Naive B cell (primary cell): ENCODE measurements at regions not wholly inside any gene's neighbourhood (a gene's known extent, or its start where the extent isn't known, plus 50 kb on each side); places are given as distances from the start of the nearest gene placed in this dataset.

Source experiments
- ATAC-seq, 2 donors: fragments of 150-1000 bp; cut with Tn5 transposase; 2 replicates each; pipeline ENCODE4 v1.10.0; 2021; ENCODE audit warnings: low read depth in 2 of 2, mild to moderate bottlenecking in 2 of 2, moderate library complexity in 2 of 2
- DNase-seq: peaks from one replicate; pipeline ENCODE4 v3.0.0; 2022
- H3K27ac Mint-ChIP-seq, 6 donors: one replicate each; pipeline ENCODE4 v1.8.0; 2020 to 2022; ENCODE audit warnings: mild to moderate bottlenecking in 6 of 6, mixed read lengths in 6 of 6, moderate library complexity in 5 of 6, inconsistent platforms in 2 of 6
- H3K27me3 Mint-ChIP-seq, 3 donors: one replicate each; pipeline ENCODE4 v1.8.0; 2021 to 2022; ENCODE audit warnings: mixed read lengths in 3 of 3, mild to moderate bottlenecking in 1 of 3
- H3K36me3 Mint-ChIP-seq, 2 donors: one replicate each; pipeline ENCODE4 v1.8.0; 2020 to 2022; ENCODE audit warnings: mixed read lengths in 2 of 2, inconsistent platforms in 1 of 2, mild to moderate bottlenecking in 1 of 2
- H3K4me1 Mint-ChIP-seq, 3 donors: one replicate each; pipeline ENCODE4 v1.8.0; 2020 to 2022; ENCODE audit warnings: mixed read lengths in 3 of 3, inconsistent platforms in 1 of 3, mild to moderate bottlenecking in 1 of 3, moderate library complexity in 1 of 3
- H3K4me3 Mint-ChIP-seq, 8 donors: one replicate each; pipeline ENCODE4 v1.8.0; 2020 to 2022; ENCODE audit warnings: mild to moderate bottlenecking in 8 of 8, mixed read lengths in 8 of 8, moderate library complexity in 8 of 8, inconsistent platforms in 2 of 8
- H3K9me3 Mint-ChIP-seq, 7 donors: one replicate each; pipeline ENCODE4 v1.8.0; 2020 to 2022; ENCODE audit warnings: mixed read lengths in 7 of 7, mild to moderate bottlenecking in 5 of 7, inconsistent platforms in 2 of 7, moderate library complexity in 1 of 7

DNA sequence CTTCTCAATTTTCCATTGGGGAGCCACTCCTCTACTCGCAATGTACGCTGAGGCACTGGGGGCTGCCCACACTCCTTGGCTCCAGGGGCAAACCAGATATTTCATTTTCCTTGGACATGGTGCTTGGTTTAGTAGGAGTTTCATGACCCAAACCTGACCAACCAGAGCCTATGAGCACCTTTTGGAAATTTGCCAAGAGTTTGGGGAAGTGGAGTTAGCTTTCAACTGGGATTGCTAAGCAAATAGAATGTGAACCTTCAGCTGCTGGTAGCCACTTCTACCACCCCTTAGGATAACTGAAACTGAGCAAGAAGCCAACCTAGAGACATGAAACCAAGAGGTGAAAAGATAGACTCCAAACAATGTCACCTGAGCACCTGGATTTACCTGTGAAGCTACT lies 74.9 kb upstream of the COL13A1 start:
- DNase-seq (no peak), ATAC-seq (no peak)
- Mint-ChIP-seq H3K4me3 (no peak overlapping the region), H3K36me3 (no peaks in the 10 kb centered on the region), H3K27me3 (peaks cover 9 to 27% (median 18%) of the 10 kb centered on the region in 3 donors), H3K4me1 (no peaks in the 10 kb centered on the region), H3K27ac (no peak overlapping the region), H3K9me3 (no peaks in the 10 kb centered on the region)

DNA sequence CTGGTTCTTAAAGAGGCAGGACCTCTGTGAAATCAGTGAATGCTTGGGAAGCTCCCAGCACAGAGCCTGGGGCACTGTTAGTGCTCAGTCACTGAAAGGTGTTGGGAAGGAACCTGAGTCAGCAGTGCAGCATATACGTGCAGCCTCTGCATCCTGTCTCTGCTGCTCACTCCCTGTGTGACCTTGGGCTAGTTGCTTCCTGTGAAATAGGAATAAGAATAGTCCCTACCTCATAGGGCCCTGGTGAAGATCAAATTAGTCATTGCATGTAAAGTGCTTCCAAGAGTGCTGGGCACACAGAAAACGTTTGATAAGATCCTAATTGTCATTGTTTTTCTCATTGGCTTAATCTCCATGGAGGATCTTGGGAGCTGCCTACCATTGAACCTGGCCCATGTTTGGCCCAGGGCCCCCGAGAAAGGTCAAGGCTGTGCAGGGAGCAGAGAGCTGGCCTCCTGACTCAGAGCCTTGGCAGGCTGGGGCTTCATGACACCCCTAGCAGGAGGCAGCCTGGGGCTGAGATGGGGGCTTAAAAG lies 73.3 kb upstream of the COL13A1 start:
- peaks cover 0 to 1% (median 0%) of the 10 kb centered on the region in 7 donors for H3K9me3 Mint-ChIP-seq

DNA sequence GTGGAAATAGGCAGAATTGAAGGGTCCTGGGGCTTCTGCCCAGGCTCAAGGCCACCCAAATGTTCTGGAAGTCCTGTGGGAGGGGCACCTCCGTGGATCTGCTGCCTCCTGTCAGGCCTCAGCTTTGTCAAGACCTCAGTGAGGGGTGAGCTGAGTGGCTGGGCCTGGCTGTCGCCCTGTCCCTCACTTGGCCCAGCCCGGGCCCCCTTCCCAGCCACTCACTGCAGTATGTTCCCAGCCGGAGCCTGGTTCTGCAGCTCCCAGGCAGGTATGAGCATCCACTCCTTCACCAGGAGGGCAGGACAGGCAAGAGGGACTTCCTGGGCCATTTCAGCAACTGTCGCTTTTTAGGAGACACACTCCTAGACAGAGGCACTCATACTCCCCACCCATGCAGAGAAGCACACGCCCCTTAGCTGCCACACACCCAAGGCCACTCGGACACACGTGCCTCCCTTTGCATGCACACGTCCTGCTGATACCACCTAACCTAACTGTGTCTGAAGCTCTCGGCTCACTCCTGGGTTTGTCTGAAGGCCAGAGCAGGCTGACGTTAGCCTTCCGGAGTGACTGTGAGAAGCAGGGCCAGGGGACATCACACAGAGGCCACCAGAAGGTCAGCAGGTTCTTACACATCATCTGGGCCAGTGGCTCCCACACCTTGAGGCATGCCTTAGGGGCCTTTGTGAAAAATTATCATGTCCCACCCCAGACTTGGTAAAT lies 72.2 kb upstream of the COL13A1 start:
- Mint-ChIP-seq H3K27me3 (peaks cover 9 to 22% (median 15%) of the 10 kb centered on the region in 3 donors), H3K9me3 (peaks cover 0 to 1% (median 0%) of the 10 kb centered on the region in 7 donors), H3K4me1 (no peaks in the 10 kb centered on the region), H3K36me3 (no peaks in the 10 kb centered on the region), H3K27ac (no peak overlapping the region), H3K4me3 (no peak overlapping the region)
- no peak for ATAC-seq
- DNase-seq = no peak

More for the DNA sequence above, 73.3 kb upstream of the COL13A1 start:
- H3K27me3 Mint-ChIP-seq = peaks cover 9 to 31% (median 15%) of the 10 kb centered on the region in 3 donors
- no peaks in the 10 kb centered on the region for H3K4me1 Mint-ChIP-seq
- ATAC-seq = no peak
- DNase-seq = no peak
- no peaks in the 10 kb centered on the region for H3K36me3 Mint-ChIP-seq
- peak overlapping the region in 1 of 6 donors; percentile 33 for H3K27ac Mint-ChIP-seq
- peak overlapping the region in 1 of 8 donors; percentile 13 for H3K4me3 Mint-ChIP-seq

DNA sequence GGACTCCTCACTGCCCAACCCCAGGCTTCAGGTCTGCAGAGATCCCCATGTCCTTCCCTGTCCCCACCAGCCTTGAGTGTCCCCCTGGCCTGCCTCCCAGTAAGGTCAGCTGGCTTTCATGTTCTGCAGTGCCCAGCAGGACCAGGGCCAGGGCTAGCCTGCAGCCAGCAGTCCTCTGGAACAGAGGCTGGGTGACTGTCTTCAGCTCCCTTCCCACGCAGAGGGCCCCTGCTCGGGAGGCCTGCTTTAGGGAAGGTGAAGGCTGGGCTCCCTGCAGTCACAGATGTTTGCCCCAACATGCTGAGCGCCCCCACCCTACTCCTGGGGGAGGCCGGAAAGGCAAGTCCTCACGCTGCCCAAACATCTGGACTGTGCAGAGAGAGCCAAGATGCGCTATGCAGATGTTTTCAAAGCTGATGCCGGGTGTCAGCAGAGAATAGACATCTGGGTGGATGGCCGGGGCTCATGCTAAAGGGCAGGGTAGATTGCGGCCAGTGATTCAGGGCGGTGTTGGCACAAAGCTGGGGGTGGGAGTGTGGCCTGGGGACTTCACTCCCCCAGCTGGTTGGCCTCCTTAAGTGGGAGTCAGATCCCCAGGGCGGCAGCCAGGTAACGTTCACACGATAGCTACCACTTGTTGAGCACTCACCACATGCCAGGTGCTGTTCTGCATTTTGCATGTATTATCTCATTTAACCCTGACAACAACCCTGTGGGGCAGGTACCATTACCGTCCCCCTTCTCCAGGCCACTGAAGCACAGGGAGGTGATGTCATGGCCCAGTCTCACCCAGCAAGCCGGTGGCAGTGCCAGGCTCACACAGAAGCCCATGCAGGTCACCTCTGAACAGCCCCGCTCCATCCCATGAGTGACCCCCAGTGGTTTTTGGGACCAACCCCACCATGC lies 71.2 kb upstream of the COL13A1 start:
- ATAC-seq (no peak), DNase-seq (no peak)
- Mint-ChIP-seq H3K36me3 (no peaks in the 10 kb centered on the region), H3K27me3 (peaks cover 9 to 15% (median 15%) of the 10 kb centered on the region in 3 donors), H3K4me1 (no peaks in the 10 kb centered on the region), H3K9me3 (peaks cover 0 to 1% (median 0%) of the 10 kb centered on the region in 7 donors), H3K27ac (no peak overlapping the region), H3K4me3 (no peak overlapping the region)

DNA sequence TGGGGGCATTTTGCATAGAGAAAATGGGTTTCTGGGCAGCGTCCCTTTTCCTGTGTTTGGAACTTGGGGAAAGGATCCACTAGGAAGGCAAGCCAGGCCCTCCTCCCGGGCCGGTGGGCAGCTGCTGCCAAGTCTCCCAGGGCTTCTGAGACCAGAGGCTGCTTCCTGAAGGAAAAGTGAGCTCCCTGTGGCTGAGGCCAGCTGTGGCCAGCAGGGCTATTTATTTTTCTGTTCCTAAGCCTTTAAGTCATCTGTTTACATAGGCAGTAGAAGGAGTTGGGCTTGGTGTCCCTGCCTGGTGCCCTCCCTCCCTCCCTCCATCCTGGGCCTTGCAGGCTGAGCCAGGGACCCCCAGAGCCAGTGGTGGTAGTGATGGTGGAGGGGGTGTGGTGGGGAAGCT lies 70.5 kb upstream of the COL13A1 start:
- Mint-ChIP-seq H3K4me3 (no peak overlapping the region), H3K9me3 (peaks cover 0 to 1% (median 0%) of the 10 kb centered on the region in 7 donors), H3K27ac (peak overlapping the region in 1 of 6 donors; percentile 47), H3K36me3 (no peaks in the 10 kb centered on the region), H3K27me3 (peaks cover 9 to 15% (median 15%) of the 10 kb centered on the region in 3 donors), H3K4me1 (no peaks in the 10 kb centered on the region)
- ATAC-seq (no peak), DNase-seq (no peak)

DNA sequence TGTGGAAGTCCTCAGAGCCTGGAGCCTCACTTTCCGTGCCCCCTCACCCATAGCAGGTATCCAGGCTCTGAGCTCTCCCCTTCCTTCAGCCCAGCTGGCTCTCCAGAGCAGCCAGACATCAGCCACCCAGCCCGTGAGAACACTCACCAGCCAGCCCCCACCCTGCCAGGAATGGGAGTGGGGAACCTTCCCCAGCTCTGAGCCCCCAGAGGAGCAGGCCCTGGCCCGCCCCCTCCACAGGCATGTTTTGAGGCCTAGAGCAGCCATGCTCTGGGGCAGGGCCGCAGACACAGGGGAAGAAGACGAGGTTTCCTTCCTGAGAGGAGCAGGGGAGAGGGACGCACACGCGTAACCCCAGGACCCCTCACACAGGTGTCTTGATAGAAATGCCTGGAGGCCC lies 70.0 kb upstream of the COL13A1 start:
- peaks cover 9 to 15% (median 15%) of the 10 kb centered on the region in 3 donors for H3K27me3 Mint-ChIP-seq
- no peak for DNase-seq
- H3K4me1 Mint-ChIP-seq = no peaks in the 10 kb centered on the region
- peaks cover 0 to 1% (median 0%) of the 10 kb centered on the region in 7 donors for H3K9me3 Mint-ChIP-seq
- no peak for ATAC-seq
- no peak overlapping the region for H3K4me3 Mint-ChIP-seq
- H3K36me3 Mint-ChIP-seq = no peaks in the 10 kb centered on the region
- H3K27ac Mint-ChIP-seq = no peak overlapping the region

DNA sequence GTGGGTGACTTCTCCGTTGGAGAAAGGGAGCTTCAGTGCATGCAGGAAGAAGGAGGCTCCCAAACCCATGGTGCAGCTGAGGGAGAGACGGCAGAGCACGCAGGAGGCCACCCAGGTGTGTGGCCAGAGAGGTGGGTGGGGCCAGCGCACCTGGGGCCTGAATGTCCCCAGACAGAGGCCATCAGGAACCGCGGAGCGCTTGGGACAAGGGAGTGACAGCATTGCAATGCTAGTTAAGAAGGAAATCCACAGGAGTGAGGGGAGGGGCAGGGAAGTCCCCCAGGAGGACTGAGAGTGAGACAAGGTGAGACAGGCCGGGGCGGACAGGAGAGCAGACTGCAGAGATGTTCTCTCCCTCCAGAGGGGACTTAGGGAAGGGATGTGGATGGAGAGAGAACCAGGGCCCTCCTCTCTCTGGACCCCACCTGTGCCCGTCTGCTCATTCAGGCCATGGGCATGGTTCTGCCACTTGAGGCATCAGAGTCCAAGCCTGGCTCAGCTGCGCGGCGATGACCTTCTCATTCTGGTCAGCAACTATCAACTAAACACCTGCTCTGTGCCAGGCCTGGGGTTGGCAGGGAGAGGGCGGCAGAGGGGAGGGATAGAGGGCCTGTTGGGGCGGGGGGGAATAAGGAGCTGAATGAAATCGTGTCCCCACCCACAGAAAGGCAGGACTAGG lies 69.4 kb upstream of the COL13A1 start:
- Mint-ChIP-seq H3K36me3 (no peaks in the 10 kb centered on the region), H3K27me3 (peaks cover 5 to 15% (median 15%) of the 10 kb centered on the region in 3 donors), H3K27ac (peak overlapping the region in 1 of 6 donors; percentile 33), H3K9me3 (peaks cover 0 to 1% (median 0%) of the 10 kb centered on the region in 7 donors), H3K4me1 (no peaks in the 10 kb centered on the region), H3K4me3 (no peak overlapping the region)
- DNase-seq = no peak
- no peak for ATAC-seq

DNA sequence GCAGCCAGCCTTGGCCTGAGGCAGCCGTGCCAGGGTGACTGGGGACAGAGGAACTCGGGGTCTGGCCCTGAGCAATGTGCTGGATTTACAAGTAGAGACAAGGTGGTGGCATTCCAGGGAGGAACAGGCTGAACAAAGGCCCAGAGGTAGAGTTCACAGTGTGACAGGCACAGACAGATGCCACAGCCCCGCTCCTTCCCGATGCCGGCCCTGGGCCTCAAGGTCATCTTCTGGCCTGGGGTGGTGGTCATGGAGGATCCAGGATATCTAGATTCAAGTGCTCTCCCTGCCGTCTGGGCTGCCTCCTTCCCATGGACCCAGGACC lies 68.9 kb upstream of the COL13A1 start:
- Mint-ChIP-seq H3K27me3 (peaks cover 5 to 15% (median 15%) of the 10 kb centered on the region in 3 donors), H3K36me3 (no peaks in the 10 kb centered on the region), H3K9me3 (peaks cover 0 to 1% (median 0%) of the 10 kb centered on the region in 7 donors), H3K4me3 (no peak overlapping the region), H3K27ac (peak overlapping the region in 1 of 6 donors; percentile 33), H3K4me1 (no peaks in the 10 kb centered on the region)
- ATAC-seq = no peak
- no peak for DNase-seq

DNA sequence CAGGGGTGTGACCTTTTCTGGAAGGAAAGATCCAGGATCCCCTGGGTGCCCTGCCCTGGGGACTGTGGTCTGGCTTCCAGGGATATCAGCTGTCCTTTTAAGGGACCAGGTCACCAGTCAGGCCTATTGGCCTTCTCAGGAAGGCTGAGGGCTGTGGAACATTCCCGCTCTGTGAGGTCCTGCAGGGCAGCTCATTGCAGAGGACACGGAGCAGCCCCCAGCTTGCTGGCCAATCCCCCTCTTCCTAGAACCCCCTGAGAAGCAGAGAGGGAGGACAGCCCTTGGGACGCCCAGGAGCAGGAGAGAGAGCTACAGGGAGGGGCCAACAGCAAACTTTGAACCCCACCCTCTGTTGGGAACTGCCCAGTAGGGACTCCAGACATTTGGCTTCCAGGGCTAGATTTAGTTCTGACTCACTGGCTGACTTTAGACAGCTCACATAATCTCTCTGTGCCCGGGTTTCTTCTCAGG lies 67.9 kb upstream of the COL13A1 start:
- Mint-ChIP-seq H3K4me3 (no peak overlapping the region), H3K4me1 (no peaks in the 10 kb centered on the region), H3K27ac (no peak overlapping the region), H3K9me3 (peaks cover 0 to 1% (median 0%) of the 10 kb centered on the region in 7 donors), H3K27me3 (peaks cover 3 to 15% (median 8%) of the 10 kb centered on the region in 3 donors), H3K36me3 (no peaks in the 10 kb centered on the region)
- no peak for ATAC-seq
- no peak for DNase-seq

DNA sequence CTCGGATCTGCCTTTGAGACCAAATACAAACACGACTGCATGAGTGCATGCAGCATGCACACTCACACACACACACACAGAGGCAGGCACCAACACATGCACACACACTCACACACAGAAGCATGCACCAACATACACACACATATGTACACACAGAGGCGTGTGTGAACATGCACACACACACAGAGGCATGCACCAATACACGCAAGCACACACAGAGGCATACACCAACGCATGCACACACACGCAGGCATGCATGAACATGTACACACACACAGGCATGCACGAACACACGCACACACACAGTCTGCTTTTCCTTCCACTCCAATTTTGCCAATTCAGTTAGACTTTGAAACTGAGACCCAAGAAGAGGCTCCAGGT lies 67.3 kb upstream of the COL13A1 start:
- Mint-ChIP-seq H3K27me3 (peaks cover 6 to 15% (median 8%) of the 10 kb centered on the region in 3 donors), H3K27ac (peak overlapping the region in 3 of 6 donors; percentile 4 to 47 (median 31)), H3K9me3 (peaks cover 0 to 1% (median 0%) of the 10 kb centered on the region in 7 donors), H3K4me3 (peak overlapping the region in 1 of 8 donors; percentile 36), H3K4me1 (no peaks in the 10 kb centered on the region), H3K36me3 (no peaks in the 10 kb centered on the region)
- ATAC-seq (no peak), DNase-seq (no peak)

DNA sequence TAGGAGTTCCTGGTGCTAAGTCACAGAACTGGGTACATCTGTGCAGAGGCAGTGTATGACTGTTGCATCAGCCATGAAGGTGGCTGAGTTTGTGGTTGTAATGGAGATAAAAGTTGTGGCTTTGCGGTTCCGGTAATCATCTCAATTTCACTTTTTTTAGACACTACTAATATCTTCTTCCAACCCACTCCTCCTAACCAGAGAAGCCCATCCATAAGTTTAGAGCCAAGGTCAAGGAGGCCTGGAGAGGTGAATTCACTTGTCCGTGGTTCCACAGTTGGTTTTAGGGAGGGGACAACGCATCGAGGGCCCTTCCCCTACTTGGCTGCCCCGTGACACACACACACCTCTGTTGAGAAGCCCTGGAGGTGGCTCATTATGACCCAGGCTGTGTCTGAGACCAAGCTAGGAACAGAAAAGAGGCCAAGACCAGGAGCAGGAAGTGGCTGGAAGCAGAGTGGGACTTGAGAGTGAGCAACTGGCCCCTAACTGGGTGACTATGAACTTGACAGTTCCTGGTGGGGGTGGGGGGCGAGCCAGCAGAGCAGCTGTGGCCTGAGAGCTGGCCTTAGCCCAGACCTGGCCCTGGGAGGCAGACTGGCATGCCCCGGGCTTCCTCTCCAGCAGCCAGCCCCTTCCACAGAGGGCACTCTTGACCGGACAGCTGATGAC lies 66.8 kb upstream of the COL13A1 start:
- Mint-ChIP-seq H3K27ac (no peak overlapping the region), H3K4me3 (no peak overlapping the region), H3K27me3 (peaks cover 6 to 15% (median 8%) of the 10 kb centered on the region in 3 donors), H3K9me3 (peaks cover 0 to 1% (median 0%) of the 10 kb centered on the region in 7 donors), H3K4me1 (no peaks in the 10 kb centered on the region), H3K36me3 (no peaks in the 10 kb centered on the region)
- ATAC-seq = no peak
- no peak for DNase-seq

DNA sequence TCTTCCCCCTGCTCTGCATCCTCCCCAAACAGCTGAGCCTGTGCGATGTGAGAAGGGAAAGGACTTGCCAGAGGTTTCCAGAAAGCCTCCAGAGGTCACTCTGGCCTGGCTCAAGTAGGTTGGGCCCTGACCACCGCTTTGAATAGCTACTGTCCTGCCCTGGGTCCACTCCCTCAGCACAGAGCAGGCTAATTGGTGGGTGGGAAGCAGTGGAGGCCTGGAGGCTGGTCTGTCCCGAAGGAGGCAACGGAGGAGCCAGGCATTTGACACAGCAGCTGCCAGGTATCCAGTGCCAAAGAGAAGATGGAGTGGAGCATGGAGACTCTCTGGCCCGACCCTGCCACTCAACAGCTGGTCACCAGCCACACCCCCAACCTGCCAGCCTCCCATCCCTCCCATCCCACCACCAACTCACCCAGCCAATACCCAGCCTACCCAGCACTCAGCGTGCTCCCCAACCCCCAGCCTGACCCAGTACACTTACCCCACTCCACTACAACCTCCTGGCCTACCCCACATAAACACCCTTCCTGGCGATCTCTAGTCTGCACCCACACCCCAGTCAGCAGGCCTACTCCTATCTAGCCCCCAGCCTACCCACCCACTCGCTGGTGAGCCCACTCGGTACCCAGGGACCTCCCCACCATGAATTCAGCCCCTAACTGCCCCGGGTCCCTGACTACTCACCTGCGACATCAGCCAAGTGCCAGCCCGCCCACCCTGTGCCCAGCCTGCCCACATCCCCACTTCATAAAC lies 64.6 kb upstream of the COL13A1 start:
- Mint-ChIP-seq H3K27ac (no peak overlapping the region), H3K9me3 (peaks cover 0 to under 1% (median 0%) of the 10 kb centered on the region in 7 donors), H3K36me3 (no peaks in the 10 kb centered on the region), H3K4me3 (no peak overlapping the region), H3K4me1 (no peaks in the 10 kb centered on the region), H3K27me3 (peaks cover 6 to 21% (median 20%) of the 10 kb centered on the region in 3 donors)
- DNase-seq = no peak
- no peak for ATAC-seq
